ENCODE measurements at regions not wholly inside any gene's neighbourhood (a gene's known extent, or its start where the extent isn't known, plus 50 kb on each side); places are given as distances from the start of the nearest gene placed in this dataset.
"Not testable (repeated sequence)": the region's sequence is repeated elsewhere in the genome, so short reads cannot be mapped to it uniquely, and the experiment has no call there.

- DNase-seq, result no peak
Observed at GRCh38 chr3:139202226-139202958, 141.4 kb upstream of the MRPS22 start.

- DNase-seq, result no peak
Observed at GRCh38 chr3:139202959-139203349, 140.9 kb upstream of the MRPS22 start.

DNA sequence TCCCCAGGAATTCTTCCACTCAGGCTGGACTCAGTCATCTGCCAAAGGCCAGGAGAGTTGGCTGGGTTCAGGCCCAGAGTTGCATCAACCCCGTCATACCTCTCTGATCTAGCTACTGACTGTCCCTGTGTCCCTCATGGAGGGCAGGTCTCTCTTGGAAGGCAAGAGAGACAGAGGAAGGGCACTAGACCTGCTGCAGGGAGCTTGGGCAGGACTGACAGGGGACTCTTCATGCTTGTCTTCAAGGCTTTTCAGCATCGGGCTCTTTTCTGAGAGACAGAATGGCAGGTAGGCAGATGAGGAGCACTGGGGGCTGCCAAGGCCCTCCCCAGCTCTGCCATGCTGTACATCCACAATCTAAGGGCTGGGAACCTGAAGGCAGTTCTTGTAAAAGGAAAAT lies 140.1 kb upstream of the MRPS22 start:
- no peak for DNase-seq

GRCh38 chr3:139204728-139205127 lies 139.1 kb upstream of the MRPS22 start:
- DNase-seq, result no peak

- no peak for DNase-seq
Observed at GRCh38 chr3:139213936-139214335, 129.9 kb upstream of the MRPS22 start.

- DNase-seq, result no peak
Observed at GRCh38 chr3:139216958-139217357, 126.9 kb upstream of the MRPS22 start.

DNA sequence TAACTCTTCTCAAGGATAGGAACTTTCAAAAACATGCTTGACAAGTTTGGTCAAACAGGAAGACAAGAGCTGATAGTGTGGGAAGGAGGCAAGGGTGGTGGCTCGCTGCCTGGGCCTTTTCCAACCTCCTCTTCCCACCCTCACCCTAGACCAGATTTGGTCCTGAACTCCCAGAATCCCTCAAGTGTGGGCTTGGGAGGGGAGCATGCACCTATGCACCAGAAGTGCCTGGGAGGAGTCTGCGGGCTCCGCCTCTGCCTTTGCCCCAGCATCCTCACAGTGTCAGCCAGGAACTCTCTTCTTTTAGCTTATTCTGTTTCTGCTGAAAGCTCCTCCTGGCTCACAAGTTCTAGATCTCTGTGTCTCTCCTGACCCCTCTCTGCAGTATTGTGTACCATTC lies 126.2 kb upstream of the MRPS22 start:
- DNase-seq, result no peak

DNA sequence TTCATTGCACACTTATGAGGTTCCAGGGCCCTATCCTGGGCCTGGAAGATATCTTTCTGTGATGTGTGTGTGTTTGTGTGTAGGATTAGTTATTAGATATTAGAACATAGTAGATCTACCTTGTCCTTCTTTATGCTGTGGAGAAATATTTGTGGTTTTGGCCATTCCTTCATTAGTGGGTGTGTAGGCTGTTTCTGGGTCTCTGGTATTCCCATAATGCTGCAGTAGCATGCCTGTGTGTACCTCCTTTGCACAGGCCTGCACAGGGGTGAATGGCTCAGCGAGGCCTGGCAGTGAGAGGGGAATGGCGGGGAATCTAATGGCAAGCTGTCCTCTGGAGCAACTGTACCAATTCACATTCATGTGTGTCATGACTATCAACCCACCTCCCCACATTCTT lies 125.8 kb upstream of the MRPS22 start:
- no peak for DNase-seq

DNA sequence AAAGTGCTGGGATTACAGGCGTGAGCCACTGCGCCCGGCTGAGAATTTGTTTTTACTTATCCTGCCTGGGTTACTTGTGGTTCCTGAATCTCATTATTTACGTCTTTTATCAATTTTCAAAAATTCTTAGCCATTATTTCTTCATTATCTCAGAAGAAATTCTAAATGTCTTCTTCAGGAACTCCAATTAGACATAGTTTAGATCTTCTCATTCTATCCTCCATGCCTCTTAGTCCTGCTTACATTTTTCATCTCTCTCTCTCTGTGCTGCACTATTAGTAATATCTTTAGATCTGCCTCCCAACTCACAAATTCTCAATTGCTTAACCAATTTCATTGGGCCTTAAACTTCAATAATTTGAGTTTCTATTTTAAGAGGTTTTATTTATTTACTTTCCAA lies 124.4 kb upstream of the MRPS22 start:
- DNase-seq, result no peak

DNA sequence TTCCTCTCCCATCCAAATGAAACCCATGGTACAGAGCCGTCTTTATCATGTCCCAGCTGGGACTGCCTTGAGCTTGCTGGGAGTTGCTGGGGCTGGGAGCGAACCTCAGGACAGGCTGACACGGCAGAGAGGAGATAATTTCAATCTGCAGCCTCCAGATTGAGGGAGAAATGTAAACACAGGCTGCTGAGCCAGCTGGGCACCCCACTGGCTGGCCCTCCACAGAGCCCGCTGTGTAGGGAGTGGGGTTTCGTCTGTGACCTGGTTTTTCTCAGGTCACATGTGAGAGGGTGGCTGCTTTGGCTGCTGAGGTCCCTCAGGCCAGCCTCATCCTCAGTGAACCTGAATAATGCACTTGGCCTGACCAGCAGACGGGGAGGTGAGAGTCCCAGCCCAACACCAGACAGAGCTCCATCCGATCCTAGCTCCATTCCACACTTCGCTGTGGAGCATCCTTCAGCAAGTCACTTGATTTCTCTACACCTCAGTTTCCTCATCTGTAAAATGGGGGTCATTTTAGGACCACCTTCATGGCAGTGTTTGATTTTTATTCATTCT lies 121.6 kb upstream of the MRPS22 start:
- DNase-seq, result no peak

- DNase-seq, result no peak
Observed at GRCh38 chr3:139225548-139225947, 118.3 kb upstream of the MRPS22 start.

GRCh38 chr3:139226731-139227130 lies 117.1 kb upstream of the MRPS22 start:
- no peak for DNase-seq

DNA sequence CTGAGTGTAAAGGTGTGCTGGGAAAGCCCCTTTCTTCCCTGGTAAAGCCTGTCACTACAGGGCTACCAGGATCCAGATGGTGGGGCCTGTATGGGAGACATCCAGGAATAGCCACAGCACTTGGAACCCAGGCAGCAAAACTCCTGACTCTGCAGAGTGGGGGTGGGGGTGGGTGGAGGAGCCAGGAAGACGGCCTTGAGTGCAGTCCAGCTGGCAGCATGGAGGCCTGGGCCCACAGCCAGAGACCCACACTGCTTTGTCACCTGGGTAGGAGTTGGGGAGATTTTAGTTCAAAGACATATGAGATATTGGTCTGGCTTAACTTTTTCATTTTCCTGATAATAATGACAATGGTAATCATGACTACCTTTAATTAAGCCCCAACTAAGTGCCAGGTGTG lies 116.7 kb upstream of the MRPS22 start:
- no peak for DNase-seq

- DNase-seq, result no peak
Observed at GRCh38 chr3:139227827-139228226, 116.0 kb upstream of the MRPS22 start.

- no peak for DNase-seq
Observed at GRCh38 chr3:139230391-139230790, 113.4 kb upstream of the MRPS22 start.

GRCh38 chr3:139231555-139232281 lies 112.1 kb upstream of the MRPS22 start:
- no peak for DNase-seq

DNA sequence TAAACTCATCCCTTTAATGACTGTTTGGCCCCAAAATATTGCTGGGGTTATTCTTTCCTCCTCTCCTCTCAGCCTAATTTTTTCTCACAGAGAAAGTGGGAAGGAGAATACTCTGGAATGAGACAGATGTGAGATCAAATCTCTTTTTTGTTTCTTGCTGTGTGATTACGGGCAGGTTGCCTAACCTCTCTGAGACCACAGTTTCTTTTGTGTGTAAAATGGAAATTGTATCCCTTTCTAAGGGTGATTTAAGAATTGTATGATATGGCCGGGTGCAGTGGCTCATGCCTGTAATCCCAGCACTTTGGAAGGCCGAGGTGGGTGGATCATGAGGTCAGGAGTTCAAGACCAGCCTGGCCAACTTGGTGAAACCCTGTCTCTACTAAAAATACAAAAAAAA lies 111.5 kb upstream of the MRPS22 start:
- DNase-seq, result not testable (repeated sequence)

DNA sequence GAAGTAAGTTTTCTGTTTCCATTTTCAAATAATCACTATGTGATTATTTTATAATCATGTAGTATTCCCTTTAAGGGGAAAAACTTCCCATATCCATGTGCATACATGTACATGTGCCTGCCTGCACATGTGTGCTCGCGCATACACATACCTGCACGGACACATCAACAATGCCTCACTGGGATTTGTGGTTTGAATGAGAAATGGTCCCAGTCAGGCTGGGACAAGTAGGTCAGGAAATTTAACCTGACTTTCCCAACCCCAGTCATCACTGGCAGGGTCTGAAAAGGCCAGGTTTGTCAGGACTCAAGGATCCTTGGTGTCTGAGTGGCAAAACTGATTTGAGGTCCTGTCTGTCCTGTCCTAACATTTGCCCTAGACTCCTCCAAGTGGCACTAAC lies 109.3 kb upstream of the MRPS22 start:
- DNase-seq, result no peak

DNA sequence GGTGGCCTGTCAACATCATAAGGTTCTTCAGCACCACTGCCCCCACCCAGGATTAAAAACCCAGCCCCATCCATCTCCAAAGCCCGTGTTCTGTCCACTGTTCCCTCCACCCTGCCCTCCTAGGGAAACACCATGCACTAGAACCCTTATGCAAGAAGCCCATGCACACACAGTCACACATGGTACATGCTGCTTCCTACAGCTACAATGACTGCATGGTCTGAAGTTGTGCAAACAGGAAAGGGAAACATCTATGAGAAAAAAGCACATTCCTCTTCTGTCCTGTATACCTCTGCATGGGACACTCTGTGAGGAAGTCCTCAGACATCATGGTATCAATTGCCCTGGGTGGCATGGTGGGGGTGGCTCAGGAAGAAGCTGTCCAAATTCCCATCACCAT lies 108.6 kb upstream of the MRPS22 start:
- no peak for DNase-seq

DNA sequence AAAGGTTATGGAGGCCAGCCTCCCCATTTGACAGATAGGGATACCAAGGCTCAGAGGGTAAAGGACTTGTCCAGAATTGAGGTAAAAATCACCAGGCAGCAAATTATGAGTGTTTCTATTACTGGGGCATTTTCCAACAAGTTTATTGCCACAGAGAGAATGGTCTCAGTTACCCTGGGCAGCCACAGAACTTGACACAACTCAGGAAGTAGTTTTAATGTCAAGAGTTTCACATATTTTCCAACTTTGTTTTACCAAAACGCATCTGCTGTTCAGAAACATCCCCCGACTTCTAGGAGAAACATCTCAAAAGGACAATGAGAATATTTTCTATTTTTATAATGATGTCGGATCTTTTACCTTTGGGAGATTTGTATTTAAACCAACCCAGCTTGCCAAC lies 107.5 kb upstream of the MRPS22 start:
- no peak for DNase-seq

- no peak for DNase-seq
Observed at GRCh38 chr3:139238281-139239030, 105.4 kb upstream of the MRPS22 start.

- DNase-seq, result no peak
Observed at GRCh38 chr3:139239550-139239949, 104.3 kb upstream of the MRPS22 start.

GRCh38 chr3:139241783-139242182 lies 102.0 kb upstream of the MRPS22 start:
- DNase-seq, result no peak

- DNase-seq, result no peak
Observed at GRCh38 chr3:139243710-139244109, 100.1 kb upstream of the MRPS22 start.

Data from stimulated activated CD4-positive, alpha-beta T cell treated with anti-CD3 and anti-CD28 coated beads, Interleukin-12 subunit alpha, Interleukin-12 subunit beta, amount 100 ng/mL, for 4 hours (primary cell).